ENCODE measurements at regions not wholly inside any gene's neighbourhood (a gene's known extent, or its start where the extent isn't known, plus 50 kb on each side); places are given as distances from the start of the nearest gene placed in this dataset.

DNA sequence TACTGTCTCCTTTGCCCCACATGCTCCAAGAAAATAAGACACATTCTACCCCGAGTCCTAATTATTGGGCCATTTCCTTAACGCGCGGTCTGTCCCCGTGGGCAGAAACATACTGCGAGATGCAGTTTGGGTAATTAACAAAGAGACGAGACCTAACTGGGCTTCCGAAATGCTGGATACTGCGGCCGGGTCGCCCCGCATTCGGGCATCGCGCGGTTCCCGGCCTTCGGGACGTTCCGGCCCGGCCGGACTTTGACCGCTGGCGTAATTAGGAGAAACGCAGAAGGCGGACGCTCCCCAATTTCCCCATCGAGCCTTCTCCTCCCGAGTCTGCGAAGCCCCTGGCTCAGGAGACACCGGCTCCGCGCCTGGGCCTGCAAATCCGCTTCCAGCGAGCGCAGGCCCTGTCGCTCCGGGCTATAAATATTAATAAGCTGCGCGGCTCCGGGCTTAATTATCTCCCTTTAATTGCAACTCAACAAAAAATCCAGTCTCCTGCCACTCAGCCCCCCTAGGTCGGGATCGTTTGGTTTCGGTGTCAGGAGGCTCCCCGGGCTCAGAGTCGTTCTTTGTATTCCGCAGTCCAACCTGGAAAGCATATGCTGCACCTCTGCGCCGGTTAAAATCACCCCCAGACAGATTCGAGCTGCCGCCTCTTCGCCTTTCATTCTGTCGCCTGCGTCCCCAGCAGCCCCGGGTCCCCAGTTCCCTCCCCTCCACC lies 131.5 kb downstream of the SPAG6 start:
- H3K4me1 ChIP-seq = peaks cover 0 to 18% (median 14%) of the 10 kb centered on the region in 4 donors
- H3K27me3 ChIP-seq = peaks cover 25 to 61% (median 31%) of the 10 kb centered on the region in 3 donors
- TF ChIP-seq, protein P1, sequence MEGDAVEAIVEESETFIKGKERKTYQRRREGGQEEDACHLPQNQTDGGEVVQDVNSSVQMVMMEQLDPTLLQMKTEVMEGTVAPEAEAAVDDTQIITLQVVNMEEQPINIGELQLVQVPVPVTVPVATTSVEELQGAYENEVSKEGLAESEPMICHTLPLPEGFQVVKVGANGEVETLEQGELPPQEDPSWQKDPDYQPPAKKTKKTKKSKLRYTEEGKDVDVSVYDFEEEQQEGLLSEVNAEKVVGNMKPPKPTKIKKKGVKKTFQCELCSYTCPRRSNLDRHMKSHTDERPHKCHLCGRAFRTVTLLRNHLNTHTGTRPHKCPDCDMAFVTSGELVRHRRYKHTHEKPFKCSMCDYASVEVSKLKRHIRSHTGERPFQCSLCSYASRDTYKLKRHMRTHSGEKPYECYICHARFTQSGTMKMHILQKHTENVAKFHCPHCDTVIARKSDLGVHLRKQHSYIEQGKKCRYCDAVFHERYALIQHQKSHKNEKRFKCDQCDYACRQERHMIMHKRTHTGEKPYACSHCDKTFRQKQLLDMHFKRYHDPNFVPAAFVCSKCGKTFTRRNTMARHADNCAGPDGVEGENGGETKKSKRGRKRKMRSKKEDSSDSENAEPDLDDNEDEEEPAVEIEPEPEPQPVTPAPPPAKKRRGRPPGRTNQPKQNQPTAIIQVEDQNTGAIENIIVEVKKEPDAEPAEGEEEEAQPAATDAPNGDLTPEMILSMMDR (IDR thresholded peaks at IDR 0.05) = no peak
- TF ChIP-seq EP300 (IDR thresholded peaks at IDR 0.05) = no peak
- TF ChIP-seq POLR2AphosphoS5 (IDR thresholded peaks at IDR 0.05) = no peak
- DNase-seq = no peak
- intact Hi-C loops (cut with DNase I) = no loop called here
- no peaks in the 10 kb centered on the region for H3K36me3 ChIP-seq
- peak overlapping the region in 3 of 4 donors; percentile 31 to 51 (median 47) for H3K4me3 ChIP-seq
- WGBS, 2 donors = 7 to 15% methylated on average over 55 of the region's 55 CpGs
- no peaks in the 10 kb centered on the region for H3K9me3 ChIP-seq
- H3K27ac ChIP-seq = no peak overlapping the region

DNA sequence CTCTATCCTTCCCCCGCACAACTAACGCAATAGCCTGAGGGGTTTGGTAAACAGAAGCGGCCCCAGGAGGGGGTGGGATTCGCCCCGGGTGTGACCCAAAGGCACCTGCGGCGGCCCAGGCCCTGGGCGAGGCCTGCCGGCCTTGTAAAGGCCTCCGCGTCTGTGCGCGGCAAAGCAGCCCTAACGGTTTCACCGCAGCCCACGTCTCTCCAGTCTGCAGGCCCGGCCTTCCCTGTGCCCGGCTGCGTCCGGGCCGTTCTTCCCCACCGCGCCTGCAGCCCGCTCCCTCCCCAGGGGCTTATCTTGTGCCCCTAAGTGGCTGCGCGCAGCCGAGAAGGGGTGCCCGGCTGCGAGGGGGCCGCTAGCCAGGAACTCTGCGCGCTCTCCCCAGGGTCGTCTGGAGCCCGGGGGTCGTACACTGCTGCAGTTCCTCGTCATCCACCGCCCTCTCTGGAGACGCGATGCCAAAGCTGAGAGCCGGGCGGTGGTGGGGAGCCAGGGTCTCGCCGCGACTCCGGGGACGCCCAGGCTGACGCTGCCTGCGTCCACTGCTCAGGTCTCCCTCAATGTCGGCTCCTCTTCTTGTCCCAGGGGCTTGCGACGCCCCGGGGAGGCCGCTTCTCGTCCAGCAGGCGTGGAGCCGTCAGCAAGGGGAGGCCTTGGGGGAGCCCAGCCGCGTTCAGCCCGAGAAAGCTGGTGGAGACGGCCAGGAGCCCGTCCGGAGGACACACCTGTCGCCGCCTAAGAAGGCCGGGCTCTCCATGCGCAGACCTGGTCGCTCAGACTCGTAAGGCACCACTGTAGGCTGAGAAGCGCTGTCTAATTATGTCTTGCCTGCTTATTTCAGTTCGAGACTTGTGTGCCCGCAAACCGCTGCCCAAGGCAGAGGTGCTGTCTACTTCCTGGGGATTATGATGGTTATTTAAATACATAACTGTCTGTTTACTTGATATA lies 132.3 kb downstream of the SPAG6 start:
- Histone ChIP-seq H3K4me1 (peaks cover 0 to 18% (median 14%) of the 10 kb centered on the region in 4 donors), H3K4me3 (no peak overlapping the region), H3K27me3 (peaks cover 25 to 61% (median 31%) of the 10 kb centered on the region in 3 donors), H3K36me3 (no peaks in the 10 kb centered on the region), H3K27ac (no peak overlapping the region), H3K9me3 (no peaks in the 10 kb centered on the region)
- DNase-seq = no peak
- intact Hi-C loops (cut with DNase I) = no loop called here
- WGBS, 2 donors = 36 to 51% methylated on average over 72 of the region's 72 CpGs
- TF ChIP-seq POLR2A (IDR thresholded peaks at IDR 0.05) (no peak), POLR2AphosphoS5 (IDR thresholded peaks at IDR 0.05) (no peak), EP300 (IDR thresholded peaks at IDR 0.05) (no peak)
- TF ChIP-seq, protein P1 (IDR thresholded peaks at IDR 0.05) = no peak

DNA sequence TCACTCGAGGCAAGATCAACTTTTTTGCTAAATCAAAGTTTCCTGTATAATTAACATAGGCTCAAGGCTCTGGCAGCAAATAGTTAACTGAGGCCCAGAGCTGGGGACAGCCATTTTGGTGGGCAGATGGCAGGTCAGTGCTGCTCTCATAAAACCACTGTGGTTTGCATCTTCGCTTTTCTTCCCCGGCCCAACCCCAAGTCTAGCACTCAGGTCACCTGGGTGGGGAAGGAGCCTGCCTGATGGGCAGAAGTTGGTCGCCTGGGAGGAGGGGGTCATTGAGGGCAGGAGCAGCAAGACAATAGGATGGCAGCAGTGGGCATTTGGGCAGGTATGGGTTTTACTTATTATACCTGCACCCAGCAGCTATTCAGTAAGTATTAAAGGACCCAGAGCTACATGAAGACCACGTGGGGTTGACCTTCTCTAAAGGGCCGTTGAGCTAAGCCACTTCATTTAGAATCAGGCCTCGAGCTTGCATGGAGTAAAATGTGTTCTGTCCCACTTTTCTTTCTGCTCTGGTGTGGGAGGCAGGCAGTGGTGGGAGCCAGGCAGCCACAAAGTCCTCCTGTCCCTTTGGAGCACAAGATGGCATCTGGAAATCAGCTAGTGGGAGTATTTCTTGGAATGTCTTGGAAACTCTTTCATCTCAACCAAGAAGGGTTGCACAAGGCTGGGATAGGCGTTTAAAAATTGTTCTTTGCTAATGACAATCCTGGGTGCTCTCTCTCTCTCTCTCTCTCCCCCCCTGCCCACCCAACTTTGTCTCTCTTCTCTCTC lies 133.4 kb downstream of the SPAG6 start:
- 82 to 91% methylated on average over 8 of the region's 8 CpGs for WGBS, 2 donors
- TF ChIP-seq EP300 (IDR thresholded peaks at IDR 0.05) = no peak
- TF ChIP-seq POLR2A (IDR thresholded peaks at IDR 0.05) = no peak
- TF ChIP-seq, protein P1 (IDR thresholded peaks at IDR 0.05) = no peak
- TF ChIP-seq POLR2AphosphoS5 (IDR thresholded peaks at IDR 0.05) = no peak
- Histone ChIP-seq H3K36me3 (no peaks in the 10 kb centered on the region), H3K4me3 (no peak overlapping the region), H3K9me3 (no peaks in the 10 kb centered on the region), H3K27me3 (peaks cover 25 to 52% (median 31%) of the 10 kb centered on the region in 3 donors), H3K4me1 (peaks cover 0 to 18% (median 14%) of the 10 kb centered on the region in 4 donors), H3K27ac (no peak overlapping the region)
- intact Hi-C loops (cut with DNase I) = no loop called here
- DNase-seq = no peak

DNA sequence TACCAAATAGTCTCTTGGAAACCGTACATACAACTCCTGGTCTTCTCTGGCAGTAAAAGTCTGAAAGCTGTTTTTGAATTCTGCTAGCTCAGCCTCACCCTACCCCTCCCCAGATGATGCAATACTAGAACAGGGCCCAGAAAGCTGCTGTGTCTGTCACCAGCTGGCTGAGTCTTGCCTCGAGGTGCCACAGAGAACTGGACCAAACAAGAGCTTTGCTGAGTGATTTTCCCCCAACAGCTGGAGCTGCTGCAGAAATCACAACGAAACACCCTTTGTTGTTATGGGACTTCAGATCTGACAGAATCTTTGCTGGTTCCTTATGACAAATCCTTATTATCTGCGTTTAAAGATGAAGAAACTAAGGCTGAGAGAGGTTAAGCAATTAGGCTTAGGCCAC lies 134.1 kb downstream of the SPAG6 start:
- Histone ChIP-seq H3K27me3 (peaks cover 25 to 45% (median 31%) of the 10 kb centered on the region in 3 donors), H3K4me1 (peaks cover 0 to 18% (median 14%) of the 10 kb centered on the region in 4 donors), H3K36me3 (no peaks in the 10 kb centered on the region), H3K9me3 (no peaks in the 10 kb centered on the region), H3K27ac (no peak overlapping the region), H3K4me3 (no peak overlapping the region)
- intact Hi-C loops (cut with DNase I) = no loop called here
- no peak for DNase-seq
- 49 to 70% methylated on average over 4 of the region's 4 CpGs for WGBS, 2 donors
- TF ChIP-seq POLR2AphosphoS5 (IDR thresholded peaks at IDR 0.05) = no peak
- no peak for TF ChIP-seq EP300 (IDR thresholded peaks at IDR 0.05)
- TF ChIP-seq, protein P1 (IDR thresholded peaks at IDR 0.05) = no peak
- TF ChIP-seq POLR2A (IDR thresholded peaks at IDR 0.05) = no peak
